C4-2B (cell line): ENCODE measurements at regions not wholly inside any gene's neighbourhood (a gene's known extent, or its start where the extent isn't known, plus 50 kb on each side); places are given as distances from the start of the nearest gene placed in this dataset.

ENCODE experiments used
- H3K27ac ChIP-seq: fragments of 450-650 bp; 2 replicates; pipeline ENCODE4 v1.5.1; 2017
- CTCF ChIP-seq: fragments of 450-650 bp; conservative IDR thresholded peaks from 2 replicates; pipeline ENCODE4 v1.5.1; 2017; ENCODE audit warnings: mild to moderate bottlenecking
- ZFX ChIP-seq: fragments of 450-650 bp; IDR thresholded peaks from 2 replicates; pipeline ENCODE4 v1.6.1; 2017

GRCh38 chr9:77111408-77111807, 65.9 kb upstream of the VPS13A start:
- no peak for TF ChIP-seq ZFX
- TF ChIP-seq CTCF: no peak
- H3K27ac ChIP-seq: no peak overlapping the region

- TF ChIP-seq CTCF (no peak), ZFX (no peak)
- H3K27ac ChIP-seq: no peak overlapping the region
Measured at GRCh38 chr9:77125665-77126064, 51.7 kb upstream of the VPS13A start.

- no peak overlapping the region for H3K27ac ChIP-seq
- TF ChIP-seq ZFX: no peak
- no peak for TF ChIP-seq CTCF
Measured at GRCh38 chr9:77127071-77127470, 50.3 kb upstream of the VPS13A start.
